GM21423 (cell line): ENCODE measurements at regions not wholly inside any gene's neighbourhood (a gene's known extent, or its start where the extent isn't known, plus 50 kb on each side); places are given as distances from the start of the nearest gene placed in this dataset.

Experiments used
- ATAC-seq: cut with Tn5 transposase; IDR thresholded peaks from one replicate; pipeline ENCODE4 v1.9.1; 2021; ENCODE audit warnings: mild to moderate bottlenecking, moderate library complexity; ENCODE audit not compliant: unreplicated experiment

DNA sequence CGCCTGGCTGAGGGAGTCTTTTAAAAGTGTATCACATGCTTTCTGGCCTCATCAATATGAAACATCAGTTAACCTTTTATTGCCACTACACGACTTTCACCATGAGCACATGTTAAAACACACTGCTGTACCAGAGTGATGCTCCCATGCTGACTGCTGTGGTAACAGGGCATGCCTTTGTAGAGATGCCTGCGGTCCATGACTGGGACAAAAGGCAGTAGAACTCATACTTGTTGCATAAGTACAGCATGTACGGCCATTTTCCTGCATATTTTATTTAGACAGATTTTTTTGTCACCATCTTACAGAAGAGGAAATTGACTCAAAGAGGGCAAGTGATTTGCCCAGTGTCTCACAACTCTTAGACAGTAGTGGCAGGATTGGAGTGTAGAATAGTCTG lies 105.7 kb upstream of the ADAMTSL1 start:
- ATAC-seq, result no peak

DNA sequence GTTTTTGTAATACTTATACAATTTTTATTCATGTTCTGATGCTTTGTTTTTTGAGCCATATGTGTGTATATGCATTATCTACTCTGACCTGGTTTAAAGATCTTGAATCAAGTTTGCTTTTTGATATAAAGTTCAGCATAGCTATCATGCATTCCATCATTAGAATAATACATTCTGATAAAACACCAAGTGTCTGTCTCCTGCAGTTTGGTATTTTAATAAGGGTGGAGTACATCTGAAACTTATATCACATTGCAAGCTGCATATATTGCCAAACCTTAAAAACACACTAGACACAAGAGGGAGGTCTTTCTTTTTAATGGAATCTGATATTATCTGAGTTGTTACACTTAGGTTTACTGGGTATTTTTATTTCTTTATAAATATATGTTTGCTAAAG lies 102.8 kb upstream of the ADAMTSL1 start:
- ATAC-seq, result no peak

DNA sequence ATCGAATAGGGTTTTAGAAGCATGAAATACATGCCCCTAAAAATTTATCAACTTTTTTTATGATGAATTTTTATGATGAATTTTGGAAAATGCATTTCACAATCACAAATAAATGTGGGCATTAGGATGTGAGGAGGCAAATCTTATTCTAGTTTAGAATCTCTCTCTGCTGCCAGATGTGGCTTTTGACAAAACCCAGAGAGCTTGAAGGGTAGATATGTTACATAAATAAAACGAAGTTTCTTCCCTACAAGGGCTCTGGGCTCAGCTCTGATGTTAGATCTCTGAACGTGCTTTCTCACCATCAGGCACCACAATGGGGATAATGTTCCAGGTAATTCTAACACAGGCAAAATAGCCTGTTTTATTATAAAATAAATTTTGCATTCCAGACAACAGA lies 102.3 kb upstream of the ADAMTSL1 start:
- ATAC-seq, result no peak

DNA sequence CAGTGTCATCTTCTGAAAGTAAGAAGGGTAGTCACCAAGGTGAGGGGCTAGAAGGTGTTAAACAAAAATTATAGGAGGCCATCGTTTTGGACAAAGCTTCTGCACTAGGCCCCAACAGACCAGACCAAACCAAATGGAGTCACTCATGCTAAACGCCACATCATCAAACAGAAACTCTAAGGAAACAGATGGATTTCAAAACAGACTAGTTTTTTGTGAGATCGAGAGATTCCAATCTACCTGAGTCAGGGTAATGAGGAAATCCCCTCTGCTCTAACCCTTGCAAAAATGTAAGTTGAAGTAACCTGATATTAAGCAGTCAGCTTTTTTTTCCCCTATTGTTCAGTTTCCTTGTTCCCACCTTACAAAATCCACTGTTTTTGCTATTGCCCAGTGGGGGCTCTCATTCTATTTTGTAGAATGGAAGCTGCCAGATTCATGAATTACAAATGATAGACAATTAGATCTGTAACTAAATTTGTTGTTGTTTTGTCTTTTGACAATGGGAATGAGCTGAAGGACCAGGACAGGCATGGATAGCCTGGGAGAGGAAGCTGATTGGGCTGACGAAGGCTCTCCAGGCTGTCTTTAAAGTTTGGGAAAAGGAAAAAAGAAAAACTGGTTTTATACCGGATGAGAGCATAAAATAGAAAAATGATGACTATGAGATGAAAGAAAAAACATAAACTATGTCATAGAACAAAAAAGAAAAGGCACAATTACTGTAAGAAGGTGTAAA lies 94.7 kb upstream of the ADAMTSL1 start:
- ATAC-seq, result no peak

DNA sequence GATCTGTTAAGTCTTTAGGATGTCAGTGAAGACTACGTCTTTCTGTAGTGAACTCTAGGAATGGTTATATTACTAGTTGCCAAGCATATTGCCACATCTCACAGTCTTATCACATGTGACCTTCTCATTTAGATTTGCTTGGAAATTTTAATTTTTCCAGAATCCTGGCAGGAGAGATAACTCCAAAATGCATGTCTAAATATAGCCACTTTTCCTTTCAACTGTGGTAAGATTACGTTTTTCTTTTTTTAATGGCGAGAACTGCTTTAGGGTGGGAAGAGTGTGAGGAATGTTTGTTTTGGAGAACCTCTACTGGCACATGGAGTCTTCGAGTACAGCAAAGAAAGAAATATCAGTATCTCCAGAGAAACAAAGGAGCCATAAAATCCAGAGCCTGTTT lies 91.7 kb upstream of the ADAMTSL1 start:
- ATAC-seq, result no peak

DNA sequence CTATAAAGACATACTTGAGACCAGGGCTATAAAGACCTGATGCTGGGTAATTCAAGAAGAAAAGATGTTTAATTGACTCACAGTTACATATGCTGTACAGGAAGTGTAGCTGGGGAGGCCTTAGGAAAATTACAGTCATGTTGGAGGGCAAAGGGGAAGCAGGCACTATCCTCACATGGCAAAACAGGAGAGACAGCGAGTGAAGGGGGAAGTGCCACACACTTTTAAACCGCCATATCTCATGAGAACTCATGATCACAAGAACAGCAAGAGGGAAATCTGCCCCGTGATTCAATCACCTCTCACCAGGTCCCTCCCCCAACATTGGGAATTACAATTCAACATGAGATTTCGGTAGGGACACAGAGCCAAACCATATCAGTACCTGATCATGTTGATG lies 89.9 kb upstream of the ADAMTSL1 start:
- no peak for ATAC-seq

DNA sequence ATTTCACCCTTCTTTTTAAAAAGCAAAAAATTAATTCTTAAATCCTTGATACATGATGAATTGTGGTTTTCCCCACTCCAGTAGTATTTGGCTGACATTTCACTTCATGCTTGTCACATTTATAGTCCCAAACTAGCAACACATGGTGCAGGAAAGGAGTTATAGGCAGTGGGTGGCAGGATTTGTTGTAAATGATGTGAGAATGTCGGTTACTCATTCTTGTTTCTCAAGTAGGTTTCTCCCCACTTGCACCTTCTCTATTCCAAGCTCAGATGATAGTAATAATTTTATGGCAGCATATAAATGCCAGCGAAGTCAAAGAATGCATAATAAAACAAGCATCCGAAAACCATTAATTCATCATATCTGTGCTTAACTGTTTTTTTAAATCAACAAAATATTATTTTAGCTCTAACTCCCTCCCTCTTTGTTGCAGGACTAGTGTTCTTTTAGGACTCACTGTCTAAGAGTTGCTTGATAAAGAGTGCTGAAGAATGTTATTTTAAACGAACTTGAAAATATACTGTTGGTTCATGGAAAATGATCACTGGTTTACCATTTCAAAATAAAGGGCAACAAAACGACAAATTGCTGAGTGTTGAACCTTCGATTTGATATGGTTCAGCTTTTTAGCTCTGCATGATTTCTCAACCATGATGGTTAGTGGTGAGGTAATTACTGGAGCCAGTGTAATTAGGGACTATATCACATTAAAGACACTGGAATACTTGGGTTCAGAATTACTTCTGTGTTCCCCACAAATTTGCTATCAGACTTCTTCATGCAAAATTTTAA lies 88.1 kb upstream of the ADAMTSL1 start:
- no peak for ATAC-seq

DNA sequence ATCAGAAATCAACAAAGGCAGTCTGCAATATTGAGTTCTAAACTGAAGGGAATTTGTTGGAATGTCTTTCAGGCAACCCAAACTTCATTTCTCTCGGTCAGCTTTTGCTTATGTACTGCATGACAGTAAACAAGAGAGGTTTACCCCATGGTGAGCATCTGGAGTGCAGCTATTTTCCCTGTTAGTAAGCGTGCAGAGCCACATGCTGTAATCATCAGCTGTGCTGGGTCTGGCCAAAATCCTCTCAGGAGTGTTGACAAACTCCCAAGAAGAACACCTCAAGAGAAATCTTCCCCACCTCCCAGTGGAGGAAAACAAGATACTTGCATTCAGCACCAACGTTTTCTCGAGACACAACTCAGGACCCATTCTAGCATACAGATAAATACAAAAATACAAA lies 83.6 kb upstream of the ADAMTSL1 start:
- no peak for ATAC-seq

DNA sequence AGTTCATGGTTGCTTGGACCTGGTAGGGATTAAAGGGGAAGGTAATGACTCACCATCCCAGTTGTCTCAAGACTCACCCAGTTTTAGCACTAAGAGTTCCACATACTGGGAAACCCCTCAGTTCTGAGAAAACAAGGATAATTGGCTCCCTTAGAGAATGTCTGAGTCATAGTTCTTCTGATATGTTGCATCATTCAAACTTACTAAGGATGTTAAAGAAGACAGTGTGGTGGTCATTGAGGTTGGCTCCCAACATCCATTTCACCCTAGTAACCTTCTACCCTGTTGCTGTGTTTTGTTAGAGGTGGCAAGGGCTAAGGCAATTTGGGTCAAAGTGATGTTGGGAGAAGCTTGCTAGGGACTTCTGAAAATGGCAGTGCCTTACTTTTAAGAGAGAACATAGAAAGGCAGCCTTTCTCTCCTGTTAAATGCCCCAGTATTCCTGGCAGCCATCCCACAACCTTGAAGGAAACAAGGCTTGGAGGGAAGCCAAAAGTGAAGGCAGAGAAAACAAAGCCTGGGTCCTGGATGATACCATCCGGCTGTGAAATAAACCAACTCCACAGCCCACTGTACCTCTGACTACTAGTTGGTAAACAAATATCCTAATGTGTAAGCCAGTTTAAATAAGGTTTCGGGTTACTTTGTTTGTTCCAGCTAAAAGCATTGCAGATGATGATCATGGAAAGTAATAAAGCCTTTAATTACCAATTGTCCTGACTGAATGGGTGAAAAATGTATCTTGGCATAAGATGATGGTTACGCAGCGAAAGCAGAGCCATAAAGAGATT lies 80.4 kb upstream of the ADAMTSL1 start:
- no peak for ATAC-seq

DNA sequence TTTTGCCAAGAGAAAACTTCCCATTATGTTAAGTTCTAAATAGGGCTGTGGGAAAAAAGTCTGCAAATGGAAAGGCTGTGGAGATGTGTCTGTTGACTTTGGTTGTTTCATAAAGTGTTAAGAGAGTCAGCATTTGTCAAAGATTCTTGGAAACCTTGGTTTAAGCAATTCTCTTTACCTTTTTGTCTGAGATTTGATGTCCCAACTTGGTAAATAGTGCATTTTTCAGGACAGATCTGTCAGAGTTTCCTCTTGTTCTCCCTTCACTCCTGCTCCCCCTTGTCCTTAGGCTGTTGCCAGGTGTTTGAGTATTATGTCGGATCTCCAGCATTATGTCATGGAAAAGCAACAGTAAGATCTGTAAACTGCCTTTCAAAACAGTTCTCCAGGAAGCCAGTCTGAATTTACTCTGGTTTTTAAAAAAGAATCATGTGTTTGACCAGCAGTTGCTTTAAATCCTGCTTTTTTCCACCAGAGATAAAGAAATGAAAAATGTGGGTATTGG lies 79.1 kb upstream of the ADAMTSL1 start:
- ATAC-seq, result no peak

DNA sequence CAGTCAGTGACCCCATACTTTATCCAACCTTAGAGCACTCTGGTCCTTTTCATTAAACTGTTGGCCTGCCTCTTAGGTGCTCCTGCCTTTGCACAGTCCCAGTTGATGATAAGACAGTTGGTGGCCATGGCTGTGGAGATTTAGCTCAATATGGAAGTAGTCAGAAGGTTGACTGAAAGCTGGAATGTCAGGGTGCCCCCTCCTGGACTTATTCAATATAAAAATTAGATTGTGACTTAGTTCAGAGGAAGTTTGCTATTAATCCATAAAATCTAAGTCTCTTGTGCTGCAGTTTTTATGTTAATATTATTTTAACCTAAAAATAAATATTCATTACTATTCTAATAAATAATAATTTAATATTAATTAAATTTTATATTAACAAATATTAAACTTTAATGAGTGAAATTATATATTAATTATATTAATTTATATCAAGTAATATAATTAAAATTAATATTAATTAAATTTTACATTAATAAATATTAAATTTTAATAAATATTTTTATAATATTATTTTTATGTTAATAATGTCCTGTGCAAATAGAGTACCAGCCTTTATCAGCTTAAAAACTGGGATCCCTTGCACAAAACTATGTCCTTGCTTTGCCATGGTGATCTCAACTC lies 77.7 kb upstream of the ADAMTSL1 start:
- ATAC-seq, result no peak

DNA sequence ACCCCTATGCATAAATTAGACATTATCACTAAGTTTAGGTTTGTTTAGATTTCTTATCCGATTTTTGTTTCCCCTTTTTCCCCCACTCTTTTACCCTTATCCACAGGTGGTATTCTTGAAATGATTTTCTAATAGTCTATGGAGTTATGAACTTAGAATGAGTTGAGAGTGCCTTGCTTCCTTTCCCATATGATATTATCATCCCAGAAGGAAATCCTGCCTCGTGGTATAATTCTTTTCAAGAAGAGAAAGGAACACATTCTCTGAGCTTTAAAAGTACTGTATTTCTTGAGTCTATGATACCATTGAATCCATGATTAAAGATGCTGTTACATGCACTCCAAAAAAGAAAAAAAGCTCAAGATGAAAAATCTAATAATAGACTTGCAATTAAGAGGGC lies 76.9 kb upstream of the ADAMTSL1 start:
- ATAC-seq, result no peak

DNA sequence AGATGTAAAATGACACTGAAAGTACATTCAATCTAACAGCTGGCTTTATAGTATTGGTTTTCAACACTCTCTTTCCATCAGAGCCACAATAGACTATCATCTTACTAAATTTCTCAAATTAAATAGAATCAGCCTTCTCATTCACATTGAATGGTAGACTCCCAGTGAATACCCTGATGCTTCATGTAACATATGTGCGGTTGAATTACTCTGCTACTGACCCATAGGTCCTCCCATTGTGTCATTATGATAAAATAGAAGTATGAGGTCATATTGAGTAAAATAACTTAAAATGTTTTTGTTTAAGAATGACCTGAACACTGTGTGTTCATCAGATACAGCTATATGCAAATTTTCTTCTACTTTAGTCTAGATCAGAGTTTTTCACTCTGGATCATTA lies 75.9 kb upstream of the ADAMTSL1 start:
- no peak for ATAC-seq

DNA sequence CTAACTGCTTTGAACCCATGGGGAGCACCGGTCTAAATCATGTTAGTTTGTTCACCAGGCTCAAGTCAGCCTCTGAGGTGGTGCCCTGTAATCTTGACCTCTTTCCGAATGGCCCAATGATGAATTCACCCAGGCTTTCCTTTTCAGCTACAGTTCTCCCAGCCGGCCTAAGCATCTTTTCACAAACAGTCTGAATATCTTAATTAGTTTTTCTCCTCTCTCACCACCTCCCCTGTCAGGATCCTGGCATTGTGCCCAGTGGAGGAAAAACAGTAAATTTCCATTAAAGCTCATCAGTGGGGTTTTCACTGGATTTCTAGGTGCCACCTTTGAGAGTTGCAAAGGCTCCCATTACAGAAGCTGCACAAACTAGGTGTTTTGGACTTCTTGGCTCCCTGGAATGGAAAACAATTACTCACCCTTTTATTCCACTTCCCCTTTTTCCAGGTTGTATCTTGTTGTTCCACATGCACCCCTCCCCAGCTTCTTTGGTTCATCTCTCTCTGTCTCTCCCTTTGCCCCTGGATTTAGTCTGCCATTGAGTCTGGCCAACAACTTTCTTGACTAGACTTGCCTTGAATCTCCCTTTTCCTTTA lies 69.4 kb upstream of the ADAMTSL1 start:
- ATAC-seq, result no peak

DNA sequence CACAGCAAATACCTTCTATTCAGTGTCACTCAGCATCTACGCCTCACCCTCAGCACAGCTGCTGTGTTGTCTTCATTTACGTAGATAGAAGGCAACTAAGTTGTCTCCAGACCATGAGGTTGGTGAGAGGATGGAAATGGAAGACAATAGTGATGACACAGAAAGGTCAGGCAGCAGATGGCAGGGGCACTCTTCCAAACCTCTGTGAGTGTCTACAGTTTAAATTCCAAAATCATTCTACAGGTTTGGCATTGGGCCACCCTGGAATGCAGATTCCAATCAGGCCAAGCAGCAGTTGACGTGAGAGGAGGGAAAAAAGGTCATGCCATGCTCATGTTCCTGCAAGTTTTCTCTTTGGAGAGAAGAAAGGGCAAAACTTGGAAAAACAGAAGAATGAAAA lies 68.7 kb upstream of the ADAMTSL1 start:
- ATAC-seq, result no peak

DNA sequence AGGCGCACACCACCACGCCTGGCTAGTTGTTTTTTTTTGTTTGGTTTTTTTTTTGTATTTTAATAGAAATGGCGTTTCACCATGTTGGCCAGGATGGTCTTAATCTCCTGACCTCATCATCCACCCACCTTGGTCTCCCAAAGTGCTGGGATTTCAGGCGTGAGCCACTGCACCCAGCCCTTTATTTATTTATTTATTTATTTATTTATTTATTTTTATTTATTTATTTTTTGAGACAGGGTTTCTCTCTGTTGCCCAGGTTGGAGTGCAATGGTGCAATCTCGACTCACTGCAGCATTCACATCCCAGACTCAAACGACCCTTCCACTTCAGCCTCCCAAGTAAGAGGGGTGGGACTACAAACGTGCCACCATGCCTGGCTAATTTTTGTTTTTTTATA lies 63.0 kb upstream of the ADAMTSL1 start:
- ATAC-seq, result no peak

DNA sequence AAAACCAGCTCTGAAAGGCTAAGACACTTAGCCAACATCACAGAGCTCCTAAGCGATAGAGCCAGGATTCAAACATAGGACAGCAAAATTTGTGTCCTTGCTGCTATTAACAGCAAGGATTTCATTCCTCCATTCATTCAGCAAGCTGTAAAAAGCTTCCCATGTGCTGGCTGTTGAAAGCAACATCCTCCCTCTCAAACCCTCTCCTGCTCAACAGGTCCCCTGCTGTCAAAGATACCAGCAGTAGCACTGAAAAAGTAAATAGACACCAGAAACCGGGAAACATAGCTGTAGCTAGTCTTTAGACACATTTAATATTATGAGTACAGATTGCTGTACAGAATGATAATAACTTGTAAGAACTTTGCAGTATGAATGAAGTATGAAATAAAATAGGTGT lies 52.6 kb upstream of the ADAMTSL1 start:
- no peak for ATAC-seq

DNA sequence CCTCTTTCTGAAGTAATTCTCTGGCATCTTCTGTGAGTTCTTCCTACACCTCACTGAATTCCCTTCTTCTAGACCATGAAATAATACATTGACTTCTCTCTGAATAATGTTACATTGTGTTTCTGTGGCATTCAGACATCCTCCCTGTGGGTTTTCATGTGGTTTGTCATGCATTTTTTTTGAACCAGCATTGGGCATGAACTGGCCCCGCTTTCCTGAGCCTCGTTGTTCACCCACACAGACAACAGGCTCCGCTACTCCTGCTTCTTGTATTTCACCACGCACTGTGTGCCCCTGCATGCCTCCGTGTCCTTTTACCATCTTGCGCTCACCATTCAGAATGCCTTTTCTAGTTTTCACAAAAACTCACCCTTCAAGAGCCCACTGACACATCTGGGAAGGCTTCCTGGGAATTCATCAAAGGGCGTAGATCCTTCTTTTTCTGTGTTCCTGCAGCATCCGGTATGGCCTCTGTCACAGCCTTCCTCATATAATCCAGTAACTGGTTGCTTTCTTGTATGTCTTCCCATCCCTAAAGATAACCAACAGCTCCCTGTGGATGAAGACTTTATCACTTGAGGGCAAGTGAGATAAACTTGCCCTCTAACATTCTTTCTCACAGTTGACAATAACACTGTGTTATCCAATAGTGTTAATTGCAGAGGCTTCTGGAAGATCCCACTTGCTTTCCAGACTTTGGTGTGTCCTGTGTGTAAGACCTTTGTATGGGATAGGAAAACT lies 51.5 kb upstream of the ADAMTSL1 start:
- ATAC-seq, result no peak

DNA sequence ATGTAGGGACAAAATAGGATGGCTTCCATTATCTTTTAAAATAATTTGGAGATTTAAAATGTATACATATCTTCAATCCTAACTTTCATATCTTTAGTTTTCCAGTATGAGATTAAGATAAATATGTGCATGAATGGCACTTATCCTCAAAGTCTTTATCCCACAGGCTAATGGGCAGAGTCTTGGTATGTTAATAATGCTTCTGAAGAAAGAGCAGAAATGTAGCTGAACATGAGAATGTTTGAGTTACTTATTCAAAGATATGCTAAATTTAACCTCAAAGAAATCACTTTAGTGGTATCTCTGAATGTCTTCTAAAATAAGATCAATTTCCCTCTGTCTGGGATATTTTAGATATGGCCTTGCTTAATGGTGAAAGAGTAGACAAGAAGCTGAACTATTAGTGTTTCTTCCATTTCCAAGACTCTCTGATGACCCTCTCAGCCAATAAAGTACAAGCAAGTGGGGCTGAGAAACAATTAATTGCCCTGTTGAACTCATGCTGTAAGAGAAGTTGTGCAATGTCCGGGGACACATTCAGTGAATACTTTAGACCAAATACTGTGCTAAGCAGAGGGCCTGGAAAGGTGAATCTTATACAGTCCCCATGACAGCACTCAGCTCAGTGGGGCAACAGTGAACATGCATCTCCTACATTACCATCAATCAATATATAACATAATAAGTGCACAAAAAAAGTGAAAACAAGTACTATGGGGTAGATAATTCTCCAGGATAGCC lies 50.0 kb upstream of the ADAMTSL1 start:
- no peak for ATAC-seq
